ENCODE measurements at regions not wholly inside any gene's neighbourhood (a gene's known extent, or its start where the extent isn't known, plus 50 kb on each side); places are given as distances from the start of the nearest gene placed in this dataset.

GRCh38 chr2:11103984-11104793 is 51.1 kb upstream of the SLC66A3 start:
- no peaks in the 10 kb centered on the region for H4K20me1 ChIP-seq (ENCODE audit: insufficient read depth, low read length, poor library complexity, severe bottlenecking)
- no peaks in the 10 kb centered on the region for H3K9me3 ChIP-seq (ENCODE audit: insufficient read depth, low read depth, low read length)
- peaks cover 3% of the 10 kb centered on the region for H3K4me1 ChIP-seq (ENCODE audit: insufficient read depth, low read length, poor library complexity, severe bottlenecking)
- no peak overlapping the region for H3K4me3 ChIP-seq (ENCODE audit: low read length, poor library complexity, severe bottlenecking)
- no peaks in the 10 kb centered on the region for H3K27me3 ChIP-seq (ENCODE audit: insufficient read depth, low read length, poor library complexity, severe bottlenecking)
- no peaks in the 10 kb centered on the region for H3F3A ChIP-seq (ENCODE audit: low read depth)
- no peak overlapping the region for H2AFZ ChIP-seq (ENCODE audit: low read length)
- no peaks in the 10 kb centered on the region for H3K36me3 ChIP-seq (ENCODE audit: insufficient read depth, low read length)
- H3K9me2 ChIP-seq (replicated peaks; ENCODE audit: low read depth, low read length), result no peaks in the 10 kb centered on the region
- no peak overlapping the region for H3K9ac ChIP-seq (ENCODE audit: low read depth, low read length, poor library complexity, severe bottlenecking)
- H3K4me2 ChIP-seq (ENCODE audit: low read depth, low read length, poor library complexity, severe bottlenecking), result no peak overlapping the region
- TF ChIP-seq EZH2phosphoT487 (IDR thresholded peaks at IDR 0.05; ENCODE audit: borderline replicate concordance), result no peak
- TF ChIP-seq, protein P1, sequence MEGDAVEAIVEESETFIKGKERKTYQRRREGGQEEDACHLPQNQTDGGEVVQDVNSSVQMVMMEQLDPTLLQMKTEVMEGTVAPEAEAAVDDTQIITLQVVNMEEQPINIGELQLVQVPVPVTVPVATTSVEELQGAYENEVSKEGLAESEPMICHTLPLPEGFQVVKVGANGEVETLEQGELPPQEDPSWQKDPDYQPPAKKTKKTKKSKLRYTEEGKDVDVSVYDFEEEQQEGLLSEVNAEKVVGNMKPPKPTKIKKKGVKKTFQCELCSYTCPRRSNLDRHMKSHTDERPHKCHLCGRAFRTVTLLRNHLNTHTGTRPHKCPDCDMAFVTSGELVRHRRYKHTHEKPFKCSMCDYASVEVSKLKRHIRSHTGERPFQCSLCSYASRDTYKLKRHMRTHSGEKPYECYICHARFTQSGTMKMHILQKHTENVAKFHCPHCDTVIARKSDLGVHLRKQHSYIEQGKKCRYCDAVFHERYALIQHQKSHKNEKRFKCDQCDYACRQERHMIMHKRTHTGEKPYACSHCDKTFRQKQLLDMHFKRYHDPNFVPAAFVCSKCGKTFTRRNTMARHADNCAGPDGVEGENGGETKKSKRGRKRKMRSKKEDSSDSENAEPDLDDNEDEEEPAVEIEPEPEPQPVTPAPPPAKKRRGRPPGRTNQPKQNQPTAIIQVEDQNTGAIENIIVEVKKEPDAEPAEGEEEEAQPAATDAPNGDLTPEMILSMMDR (conservative IDR thresholded peaks at IDR 0.05; ENCODE audit: low read length), result no peak
- H3K79me2 ChIP-seq (ENCODE audit: insufficient read depth, low read length), result no peaks in the 10 kb centered on the region

DNA sequence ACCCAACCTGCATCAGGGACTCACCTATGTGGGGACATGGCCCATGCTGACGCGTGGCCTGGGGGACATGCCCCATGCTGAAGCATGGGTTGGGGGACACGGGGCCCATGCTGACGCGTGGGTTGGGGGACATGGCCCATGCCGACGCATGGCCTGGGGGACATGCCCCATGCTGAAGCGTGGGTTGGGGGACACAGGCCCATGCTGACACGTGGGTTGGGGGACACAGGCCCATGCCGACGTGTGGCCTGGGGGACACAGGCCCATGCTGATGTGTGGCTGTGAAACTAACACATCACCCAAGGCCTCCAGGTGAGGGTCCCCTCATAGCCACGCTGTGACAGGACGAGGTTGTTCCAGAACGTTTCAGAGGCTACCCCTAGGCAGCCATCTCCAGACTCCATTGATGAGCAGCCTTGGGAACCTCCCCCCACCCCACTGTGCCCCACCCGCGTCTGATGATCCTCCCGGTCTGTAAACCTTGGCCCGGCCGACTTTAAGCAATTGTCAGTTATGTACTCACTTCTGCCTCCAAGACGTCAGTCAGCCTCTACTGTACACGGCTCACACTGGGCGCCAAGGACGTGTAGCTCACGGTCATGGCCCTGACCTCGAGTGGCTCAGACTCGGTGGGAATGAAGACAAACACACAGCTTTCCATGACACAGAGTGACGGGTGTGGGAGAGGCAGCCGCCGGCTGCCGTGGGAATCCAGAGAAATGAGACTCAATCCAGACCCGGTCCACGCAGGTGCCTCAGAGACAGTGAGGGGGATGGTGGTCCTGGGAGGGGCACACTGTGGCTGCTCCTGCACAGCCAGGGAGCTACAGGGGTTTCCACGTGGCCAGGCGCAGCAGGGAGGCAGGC is 50.2 kb upstream of the SLC66A3 start:
- no peak overlapping the region for H3K9ac ChIP-seq (ENCODE audit: low read depth, low read length, poor library complexity, severe bottlenecking)
- H2AFZ ChIP-seq (ENCODE audit: low read length), result no peak overlapping the region
- H3K4me2 ChIP-seq (ENCODE audit: low read depth, low read length, poor library complexity, severe bottlenecking), result no peak overlapping the region
- TF ChIP-seq, protein P1 (conservative IDR thresholded peaks at IDR 0.05; ENCODE audit: low read length), result no peak
- TF ChIP-seq EZH2phosphoT487 (IDR thresholded peaks at IDR 0.05; ENCODE audit: borderline replicate concordance), result no peak
- no peaks in the 10 kb centered on the region for H4K20me1 ChIP-seq (ENCODE audit: insufficient read depth, low read length, poor library complexity, severe bottlenecking)
- no peaks in the 10 kb centered on the region for H3K9me3 ChIP-seq (ENCODE audit: insufficient read depth, low read depth, low read length)
- no peak overlapping the region for H3K4me3 ChIP-seq (ENCODE audit: low read length, poor library complexity, severe bottlenecking)
- H3F3A ChIP-seq (ENCODE audit: low read depth), result no peaks in the 10 kb centered on the region
- no peaks in the 10 kb centered on the region for H3K79me2 ChIP-seq (ENCODE audit: insufficient read depth, low read length)
- no peaks in the 10 kb centered on the region for H3K27me3 ChIP-seq (ENCODE audit: insufficient read depth, low read length, poor library complexity, severe bottlenecking)
- H3K4me1 ChIP-seq (ENCODE audit: insufficient read depth, low read length, poor library complexity, severe bottlenecking), result peaks cover 3% of the 10 kb centered on the region
- H3K36me3 ChIP-seq (ENCODE audit: insufficient read depth, low read length), result no peaks in the 10 kb centered on the region
- no peaks in the 10 kb centered on the region for H3K9me2 ChIP-seq (replicated peaks; ENCODE audit: low read depth, low read length)
